GM23248 (cell line): ENCODE measurements at regions not wholly inside any gene's neighbourhood (a gene's known extent, or its start where the extent isn't known, plus 50 kb on each side); places are given as distances from the start of the nearest gene placed in this dataset.

Source experiments
- EZH2 ChIP-seq: fragments of 200-600 bp; sonication (generic); IDR thresholded peaks from 2 replicates; pipeline ENCODE4 v1.6.1; 2018; ENCODE audit warnings: antibody characterized with exemption, mild to moderate bottlenecking; ENCODE audit not compliant: insufficient read depth, poor library complexity, severe bottlenecking
- EZH2phosphoT487 ChIP-seq: fragments of 200-600 bp; sonication (generic); IDR thresholded peaks from 2 replicates; pipeline ENCODE4 v1.6.1; 2018; ENCODE audit warnings: antibody characterized with exemption, moderate library complexity, mild to moderate bottlenecking, low read depth; ENCODE audit not compliant: insufficient read depth

- TF ChIP-seq EZH2 (no peak), EZH2phosphoT487 (no peak)
Observed at GRCh38 chr4:141580523-141580922, 55.9 kb upstream of the IL15 start.
